ENCODE measurements at regions not wholly inside any gene's neighbourhood (a gene's known extent, or its start where the extent isn't known, plus 50 kb on each side); places are given as distances from the start of the nearest gene placed in this dataset.

DNA sequence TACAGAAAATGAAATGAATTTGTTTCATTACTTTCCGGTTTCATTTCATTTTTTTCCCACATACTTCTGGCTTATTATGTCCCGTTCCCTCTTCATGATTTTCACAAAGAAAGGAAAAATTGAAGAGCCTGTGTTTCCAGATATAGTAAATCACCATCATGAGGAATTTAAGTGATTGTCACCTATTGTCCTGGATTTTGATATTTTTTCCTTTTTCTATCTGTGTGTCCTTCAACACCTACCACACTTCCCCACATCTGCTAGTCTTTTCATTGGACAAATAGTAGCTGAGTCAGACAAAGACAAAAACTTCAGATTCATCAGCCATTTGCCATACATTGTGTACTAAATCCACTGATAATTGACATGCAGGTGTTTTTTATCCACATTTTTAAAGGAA, 258.2 kb upstream of the HSF2 start:
- no peak for TF ChIP-seq CTCF (IDR thresholded peaks at IDR 0.05; ENCODE audit: low read depth, low read length)

DNA sequence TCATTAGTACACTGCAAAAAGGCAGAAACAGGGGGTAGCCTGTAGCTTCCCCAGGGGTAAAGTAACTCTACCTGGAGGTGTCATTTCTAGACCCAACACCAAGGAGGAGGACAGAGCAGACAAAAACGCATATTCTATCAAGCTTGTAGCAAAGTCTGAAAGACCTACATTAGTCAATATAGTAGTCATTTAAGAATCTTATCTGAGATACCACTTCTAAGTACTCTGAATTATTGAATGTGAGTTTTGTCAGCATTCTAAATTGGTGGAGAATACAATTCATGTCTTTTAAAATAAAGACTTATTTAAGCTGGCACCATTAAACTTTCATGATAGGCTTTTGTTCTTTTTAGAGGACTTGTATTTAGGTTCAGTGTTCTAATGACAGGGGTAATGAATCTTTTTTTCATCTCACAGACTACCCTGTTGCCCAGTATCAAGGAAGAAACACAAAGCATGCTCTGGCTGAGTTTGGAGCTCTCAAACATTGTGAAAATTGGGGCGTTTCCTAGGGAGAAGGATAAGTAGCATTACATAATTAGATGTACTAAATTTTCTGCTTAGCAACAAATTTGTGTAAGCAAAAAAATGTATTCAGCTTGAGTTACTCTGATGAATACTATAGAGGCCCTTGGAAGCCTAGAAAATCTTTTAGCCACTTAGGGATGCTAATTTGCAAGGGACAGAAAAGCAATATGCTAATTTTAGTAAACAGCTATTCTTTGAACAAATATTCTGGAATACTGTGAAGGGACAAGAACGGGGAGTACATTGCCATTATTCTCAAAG, 255.4 kb upstream of the HSF2 start:
- H3K4me1 ChIP-seq = no peaks in the 10 kb centered on the region
- no peak for TF ChIP-seq CTCF (IDR thresholded peaks at IDR 0.05; ENCODE audit: low read depth, low read length)
- no peaks in the 10 kb centered on the region for H3K9me3 ChIP-seq
- no peaks in the 10 kb centered on the region for H3K27me3 ChIP-seq
- DNase-seq = no peak
- no peak overlapping the region for H3K4me3 ChIP-seq (ENCODE audit: low read depth, low read length)
- H3K36me3 ChIP-seq = no peaks in the 10 kb centered on the region

More for the DNA sequence above, 258.2 kb upstream of the HSF2 start:
- no peak overlapping the region for H3K4me3 ChIP-seq (ENCODE audit: low read depth, low read length)
- no peaks in the 10 kb centered on the region for H3K4me1 ChIP-seq
- no peaks in the 10 kb centered on the region for H3K36me3 ChIP-seq
- H3K9me3 ChIP-seq = no peaks in the 10 kb centered on the region
- DNase-seq = no peak
- no peaks in the 10 kb centered on the region for H3K27me3 ChIP-seq

GRCh38 chr6:122145246-122145645, 254.2 kb upstream of the HSF2 start:
- H3K4me1 ChIP-seq = no peaks in the 10 kb centered on the region
- no peak overlapping the region for H3K4me3 ChIP-seq (ENCODE audit: low read depth, low read length)
- no peak for DNase-seq
- no peaks in the 10 kb centered on the region for H3K27me3 ChIP-seq
- H3K36me3 ChIP-seq = no peaks in the 10 kb centered on the region
- no peaks in the 10 kb centered on the region for H3K9me3 ChIP-seq
- no peak for TF ChIP-seq CTCF (IDR thresholded peaks at IDR 0.05; ENCODE audit: low read depth, low read length)

- Histone ChIP-seq H3K36me3 (no peaks in the 10 kb centered on the region), H3K9me3 (no peaks in the 10 kb centered on the region), H3K4me1 (no peaks in the 10 kb centered on the region), H3K4me3 (ENCODE audit: low read depth, low read length) (no peak overlapping the region), H3K27me3 (no peaks in the 10 kb centered on the region)
- no peak for TF ChIP-seq CTCF (IDR thresholded peaks at IDR 0.05; ENCODE audit: low read depth, low read length)
- DNase-seq = no peak
Observed at GRCh38 chr6:122145741-122146240, 253.7 kb upstream of the HSF2 start.

DNA sequence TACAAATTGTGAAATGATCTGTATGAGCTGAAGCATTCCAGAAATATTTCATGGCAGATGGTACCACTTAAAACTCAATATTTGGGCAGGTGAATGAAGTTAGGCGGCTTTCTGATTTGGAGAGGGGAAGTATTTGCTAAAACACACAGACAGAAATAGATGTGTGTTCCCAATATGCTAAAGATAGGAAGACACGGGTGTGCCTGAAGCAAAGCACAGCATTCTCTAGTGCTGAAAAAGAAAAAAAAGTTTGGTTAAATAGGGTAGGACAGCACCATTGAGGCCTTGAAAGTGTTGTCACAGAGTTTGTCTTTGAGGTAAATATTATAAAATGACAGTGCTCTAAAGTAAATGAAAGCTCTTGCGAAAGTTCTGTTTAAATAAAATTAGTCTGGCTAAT, 252.2 kb upstream of the HSF2 start:
- no peaks in the 10 kb centered on the region for H3K27me3 ChIP-seq
- no peak overlapping the region for H3K4me3 ChIP-seq (ENCODE audit: low read depth, low read length)
- no peak for DNase-seq
- H3K9me3 ChIP-seq = no peaks in the 10 kb centered on the region
- no peaks in the 10 kb centered on the region for H3K4me1 ChIP-seq
- TF ChIP-seq CTCF (IDR thresholded peaks at IDR 0.05; ENCODE audit: low read depth, low read length) = no peak
- H3K36me3 ChIP-seq = no peaks in the 10 kb centered on the region

DNA sequence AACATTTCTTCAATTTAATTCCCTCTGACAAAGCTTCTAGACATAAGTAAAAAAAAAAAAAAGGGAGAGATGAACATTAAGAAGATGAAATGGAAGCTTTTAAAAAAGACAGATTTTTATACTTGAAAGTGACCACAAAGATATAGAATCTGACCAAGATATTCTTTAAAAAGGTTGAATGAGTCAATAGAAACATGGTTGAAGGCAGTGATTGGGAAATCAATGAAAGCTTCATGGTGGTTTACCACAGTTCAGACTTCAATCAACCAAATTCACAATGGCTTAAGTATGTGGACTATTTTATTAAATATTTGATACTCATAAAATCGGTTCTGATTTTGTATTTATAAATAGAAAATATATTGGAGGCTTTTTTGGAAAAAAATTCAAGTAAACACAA, 248.4 kb upstream of the HSF2 start:
- Histone ChIP-seq H3K9me3 (no peaks in the 10 kb centered on the region), H3K4me3 (ENCODE audit: low read depth, low read length) (no peak overlapping the region), H3K4me1 (no peaks in the 10 kb centered on the region), H3K36me3 (no peaks in the 10 kb centered on the region), H3K27me3 (no peaks in the 10 kb centered on the region)
- no peak for DNase-seq
- TF ChIP-seq CTCF (IDR thresholded peaks at IDR 0.05; ENCODE audit: low read depth, low read length) = no peak

Measured in BE2C (cell line).